ENCODE measurements at regions not wholly inside any gene's neighbourhood (a gene's known extent, or its start where the extent isn't known, plus 50 kb on each side); places are given as distances from the start of the nearest gene placed in this dataset.
"Not testable (repeated sequence)": the region's sequence is repeated elsewhere in the genome, so short reads cannot be mapped to it uniquely, and the experiment has no call there.

- H3K36me3 Mint-ChIP-seq; H3K36me3 ChIP-seq (ENCODE audit: insufficient read depth, low read length); H3K27ac ChIP-seq (ENCODE audit: low read depth, low read length); H3K27me3 ChIP-seq (ENCODE audit: insufficient read depth, low read length, poor library complexity, severe bottlenecking); H3K4me3 Mint-ChIP-seq; H3K4me3 ChIP-seq (ENCODE audit: low read length); H3K4me1 Mint-ChIP-seq; H3K27me3 Mint-ChIP-seq; CTCF ChIA-PET; DNase-seq; H3K27ac Mint-ChIP-seq; H3K9me3 ChIP-seq (ENCODE audit: low read length); H3K9me3 Mint-ChIP-seq; POLR2A ChIA-PET; H3K4me1 ChIP-seq (ENCODE audit: insufficient read depth, low read length): not testable (repeated sequence)
Measured at GRCh38 chr2:110383163-110384048, 89.2 kb downstream of the LIMS4 start.

- H3K4me3 ChIP-seq (ENCODE audit: low read length); H3K4me1 ChIP-seq (ENCODE audit: insufficient read depth, low read length); H3K27me3 ChIP-seq (ENCODE audit: insufficient read depth, low read length, poor library complexity, severe bottlenecking); H3K27ac Mint-ChIP-seq; H3K4me1 Mint-ChIP-seq; POLR2A ChIA-PET; H3K9me3 Mint-ChIP-seq; H3K4me3 Mint-ChIP-seq; H3K27ac ChIP-seq (ENCODE audit: low read depth, low read length); H3K36me3 Mint-ChIP-seq; H3K27me3 Mint-ChIP-seq; CTCF ChIA-PET; H3K36me3 ChIP-seq (ENCODE audit: insufficient read depth, low read length); H3K9me3 ChIP-seq (ENCODE audit: low read length): not testable (repeated sequence)
- DNase-seq, result peak in 1 of 5 donors; percentile 25
Measured at GRCh38 chr2:110373519-110373918, 99.1 kb downstream of the LIMS4 start.

- H3K36me3 ChIP-seq (ENCODE audit: insufficient read depth, low read length); H3K27ac ChIP-seq (ENCODE audit: low read depth, low read length); H3K4me3 ChIP-seq (ENCODE audit: low read length); H3K4me1 ChIP-seq (ENCODE audit: insufficient read depth, low read length); H3K4me1 Mint-ChIP-seq; CTCF ChIA-PET; H3K9me3 ChIP-seq (ENCODE audit: low read length); H3K36me3 Mint-ChIP-seq; H3K27ac Mint-ChIP-seq; POLR2A ChIA-PET; H3K27me3 ChIP-seq (ENCODE audit: insufficient read depth, low read length, poor library complexity, severe bottlenecking); H3K4me3 Mint-ChIP-seq; DNase-seq; H3K27me3 Mint-ChIP-seq; H3K9me3 Mint-ChIP-seq: not testable (repeated sequence)
Measured at GRCh38 chr2:110371633-110372032, 101.0 kb downstream of the LIMS4 start.

GRCh38 chr2:110357616-110358015 is 115.0 kb downstream of the LIMS4 start:
- H3K27ac Mint-ChIP-seq, result not testable (repeated sequence)

GRCh38 chr2:110354294-110355018 is 118.2 kb downstream of the LIMS4 start:
- H3K27me3 Mint-ChIP-seq; H3K27me3 ChIP-seq (ENCODE audit: insufficient read depth, low read length, poor library complexity, severe bottlenecking); POLR2A ChIA-PET; H3K9me3 ChIP-seq (ENCODE audit: low read length); H3K36me3 Mint-ChIP-seq; H3K27ac Mint-ChIP-seq; H3K36me3 ChIP-seq (ENCODE audit: insufficient read depth, low read length); H3K4me1 ChIP-seq (ENCODE audit: insufficient read depth, low read length); H3K4me1 Mint-ChIP-seq; H3K27ac ChIP-seq (ENCODE audit: low read depth, low read length); CTCF ChIA-PET; H3K9me3 Mint-ChIP-seq; H3K4me3 Mint-ChIP-seq; DNase-seq; H3K4me3 ChIP-seq (ENCODE audit: low read length): not testable (repeated sequence)

More at GRCh38 chr2:110357616-110358015, 115.0 kb downstream of the LIMS4 start:
- H3K4me1 ChIP-seq (ENCODE audit: insufficient read depth, low read length); H3K27me3 ChIP-seq (ENCODE audit: insufficient read depth, low read length, poor library complexity, severe bottlenecking); H3K36me3 Mint-ChIP-seq; H3K9me3 ChIP-seq (ENCODE audit: low read length); H3K27me3 Mint-ChIP-seq; H3K4me1 Mint-ChIP-seq; H3K4me3 ChIP-seq (ENCODE audit: low read length); H3K27ac ChIP-seq (ENCODE audit: low read depth, low read length); H3K9me3 Mint-ChIP-seq; CTCF ChIA-PET; DNase-seq; H3K36me3 ChIP-seq (ENCODE audit: insufficient read depth, low read length); POLR2A ChIA-PET; H3K4me3 Mint-ChIP-seq: not testable (repeated sequence)

GRCh38 chr2:110350718-110351117 is 121.9 kb downstream of the LIMS4 start:
- DNase-seq, POLR2A ChIA-PET: not testable (repeated sequence)

GRCh38 chr2:110348902-110349301 is 123.7 kb downstream of the LIMS4 start:
- H3K9me3 ChIP-seq (ENCODE audit: low read length); H3K27ac Mint-ChIP-seq; H3K36me3 Mint-ChIP-seq; POLR2A ChIA-PET; H3K4me3 ChIP-seq (ENCODE audit: low read length); CTCF ChIA-PET; H3K4me1 Mint-ChIP-seq; H3K4me3 Mint-ChIP-seq; H3K36me3 ChIP-seq (ENCODE audit: insufficient read depth, low read length); H3K27me3 ChIP-seq (ENCODE audit: insufficient read depth, low read length, poor library complexity, severe bottlenecking); H3K27ac ChIP-seq (ENCODE audit: low read depth, low read length); H3K27me3 Mint-ChIP-seq; H3K9me3 Mint-ChIP-seq; H3K4me1 ChIP-seq (ENCODE audit: insufficient read depth, low read length): not testable (repeated sequence)
- peak in 1 of 5 donors; percentile 21 for DNase-seq

More at GRCh38 chr2:110350718-110351117, 121.9 kb downstream of the LIMS4 start:
- H3K4me1 ChIP-seq (ENCODE audit: insufficient read depth, low read length); H3K9me3 ChIP-seq (ENCODE audit: low read length); H3K27ac ChIP-seq (ENCODE audit: low read depth, low read length); H3K4me3 Mint-ChIP-seq; H3K9me3 Mint-ChIP-seq; CTCF ChIA-PET; H3K4me1 Mint-ChIP-seq; H3K4me3 ChIP-seq (ENCODE audit: low read length); H3K36me3 Mint-ChIP-seq; H3K27me3 ChIP-seq (ENCODE audit: insufficient read depth, low read length, poor library complexity, severe bottlenecking); H3K36me3 ChIP-seq (ENCODE audit: insufficient read depth, low read length); H3K27ac Mint-ChIP-seq; H3K27me3 Mint-ChIP-seq: not testable (repeated sequence)

GRCh38 chr2:110344405-110345035 is 128.1 kb downstream of the LIMS4 start:
- H3K27ac Mint-ChIP-seq; H3K27me3 Mint-ChIP-seq; H3K4me3 Mint-ChIP-seq; H3K36me3 ChIP-seq (ENCODE audit: insufficient read depth, low read length); POLR2A ChIA-PET; CTCF ChIA-PET; H3K36me3 Mint-ChIP-seq; H3K4me1 ChIP-seq (ENCODE audit: insufficient read depth, low read length); H3K27ac ChIP-seq (ENCODE audit: low read depth, low read length); H3K9me3 ChIP-seq (ENCODE audit: low read length); H3K4me3 ChIP-seq (ENCODE audit: low read length); H3K27me3 ChIP-seq (ENCODE audit: insufficient read depth, low read length, poor library complexity, severe bottlenecking); H3K9me3 Mint-ChIP-seq; H3K4me1 Mint-ChIP-seq: not testable (repeated sequence)
- DNase-seq, result peak in 1 of 5 donors; percentile 18
